ENCODE measurements at regions not wholly inside any gene's neighbourhood (a gene's known extent, or its start where the extent isn't known, plus 50 kb on each side); places are given as distances from the start of the nearest gene placed in this dataset.
"Not testable (repeated sequence)": the region's sequence is repeated elsewhere in the genome, so short reads cannot be mapped to it uniquely, and the experiment has no call there.

GRCh38 chr5:85431726-85432125, 1047.0 kb upstream of the EDIL3 start:
- H3K27me3 ChIP-seq (replicated peaks in 1 of 4; ENCODE audit: control insufficient read depth in 3 of 4, extremely low read depth in 1 of 4, insufficient read depth in 3 of 4, low read length in 3 of 4); H4K91ac ChIP-seq (replicated peaks; ENCODE audit: insufficient read length, low read length); H3K79me2 ChIP-seq (ENCODE audit: control insufficient read depth in 1 of 2, insufficient read depth in 2 of 2, low read length in 2 of 2); H3K4me2 ChIP-seq (ENCODE audit: insufficient read depth in 1 of 2, low read depth in 2 of 2, low read length in 2 of 2); H3K23ac ChIP-seq (ENCODE audit: insufficient read length); DNase-seq (ENCODE audit: low read depth in 1 of 2, low spot score in 2 of 2); H3K23me2 ChIP-seq (ENCODE audit: low read depth, low read length); H2BK120ac ChIP-seq (replicated peaks; ENCODE audit: low read depth, low read length); H2AFZ ChIP-seq (ENCODE audit: low read length); H3K9ac ChIP-seq (replicated peaks in 1 of 4; ENCODE audit: extremely low read depth in 1 of 4, low read depth in 3 of 4, low read length in 3 of 4); H4K5ac ChIP-seq (ENCODE audit: insufficient read length, low read depth, low read length); H2AK5ac ChIP-seq (ENCODE audit: low read depth, low read length); H3K4me3 ChIP-seq (ENCODE audit: extremely low read depth in 1 of 4, insufficient read depth in 2 of 4, low read depth in 3 of 4, low read length in 4 of 4); H3K79me1 ChIP-seq (ENCODE audit: low read depth, low read length); H2BK12ac ChIP-seq (ENCODE audit: low read depth, low read length); H3K14ac ChIP-seq (ENCODE audit: insufficient read length); H3K4ac ChIP-seq (replicated peaks; ENCODE audit: insufficient read length, low read depth, low read length); H2BK15ac ChIP-seq (ENCODE audit: low read length); H3K18ac ChIP-seq (ENCODE audit: extremely low read depth, low read length); H2BK5ac ChIP-seq (ENCODE audit: low read depth, low read length); H3K4me1 ChIP-seq (replicated peaks in 1 of 4; ENCODE audit: control insufficient read depth in 3 of 4, insufficient read depth in 4 of 4, low read length in 3 of 4); H3K36me3 ChIP-seq (ENCODE audit: control insufficient read depth in 2 of 4, insufficient read depth in 4 of 4, low read length in 3 of 4); H2BK20ac ChIP-seq (ENCODE audit: low read length); FAIRE-seq; H4K20me1 ChIP-seq (replicated peaks in 1 of 2; ENCODE audit: control insufficient read depth in 1 of 2, insufficient read depth in 2 of 2, low read length in 2 of 2); H3K27ac ChIP-seq (ENCODE audit: low read depth, low read length); H3K56ac ChIP-seq (replicated peaks; ENCODE audit: insufficient read length, low read depth, low read length); POLR2A ChIA-PET (ENCODE audit: partially characterized antibody); H4K8ac ChIP-seq (ENCODE audit: extremely low read depth, insufficient read depth, low read length): not testable (repeated sequence)
- CTCF ChIA-PET (ENCODE audit: partially characterized antibody) = interaction anchor here (0.6 kb wide), 1 partner anchor 32 kb away, joined by 3 read pairs; no protein-coding TSS in a partner anchor
- WGBS, 2 experiments (ENCODE audit: extremely low coverage in 1 of 2, insufficient coverage in 1 of 2, insufficient read length in 1 of 2, insufficient replicate concordance in 2 of 2, low coverage in 1 of 2, low lambda C conversion rate in 2 of 2, missing lambda C conversion rate in 1 of 2) = 89% methylated on average over 7 of the region's 7 CpGs; no CpG with 5 or more reads in 1 of the 2 experiments
- H3K9me3 ChIP-seq (ENCODE audit: insufficient read depth in 2 of 2, low read depth in 1 of 2, low read length in 1 of 2) = peaks cover 8 to 14% of the 10 kb centered on the region in 2 experiments

Data from H1 (cell line).